H9 (cell line): ENCODE measurements at regions not wholly inside any gene's neighbourhood (a gene's known extent, or its start where the extent isn't known, plus 50 kb on each side); places are given as distances from the start of the nearest gene placed in this dataset.
A peak's percentile ranks its signal among the peaks of the same experiment; 100 is the strongest.

ENCODE experiments used
- DNase-seq: peaks from one replicate; pipeline ENCODE4 v3.0.0-alpha.2; 2017
- H2AFZ ChIP-seq: one replicate; pipeline ENCODE4 v1.6.1; 2013; ENCODE audit warnings: mild to moderate bottlenecking, low read length, control low read depth, moderate library complexity
- H2AK5ac ChIP-seq: 2 replicates; pipeline ENCODE4 v1.6.1; 2013; ENCODE audit warnings: low read length, control low read depth, mixed read lengths; ENCODE audit not compliant: insufficient read length
- H2BK120ac ChIP-seq: one replicate; pipeline ENCODE4 v1.6.1; 2013; ENCODE audit warnings: low read depth, mild to moderate bottlenecking, low read length, control low read depth, inconsistent platforms; ENCODE audit not compliant: poor library complexity, severe bottlenecking
- H2BK12ac ChIP-seq: 2 replicates; pipeline ENCODE4 v1.6.1; 2013; ENCODE audit warnings: low read length, control low read depth, mixed read lengths, low read depth; ENCODE audit not compliant: insufficient read length
- H2BK15ac ChIP-seq: 2 replicates; pipeline ENCODE4 v1.6.1; 2013; ENCODE audit warnings: low read depth, low read length, control low read depth
- H2BK20ac ChIP-seq: one replicate; pipeline ENCODE4 v1.6.1; 2013; ENCODE audit warnings: low read depth, mild to moderate bottlenecking, low read length, control low read depth, inconsistent platforms; ENCODE audit not compliant: poor library complexity, severe bottlenecking
- H2BK5ac ChIP-seq: 2 replicates; pipeline ENCODE4 v1.6.1; 2013; ENCODE audit warnings: low read length, control low read depth, mixed read lengths; ENCODE audit not compliant: insufficient read length
- H3K14ac ChIP-seq: 2 replicates; pipeline ENCODE4 v1.6.1; 2013; ENCODE audit warnings: low read length, control low read depth; ENCODE audit not compliant: insufficient read depth
- H3K18ac ChIP-seq: 2 replicates; pipeline ENCODE4 v1.6.1; 2013; ENCODE audit warnings: low read depth, mild to moderate bottlenecking, mixed read lengths, low read length, control low read depth; ENCODE audit not compliant: insufficient read length
- H3K23ac ChIP-seq: 2 replicates; pipeline ENCODE4 v1.6.1; 2013; ENCODE audit warnings: low read length, control low read depth, mixed read lengths, low read depth; ENCODE audit not compliant: insufficient read length
- H3K23me2 ChIP-seq: 2 replicates; pipeline ENCODE4 v1.6.1; 2013; ENCODE audit warnings: low read depth, mild to moderate bottlenecking, mixed read lengths, low read length, control low read depth; ENCODE audit not compliant: insufficient read length, poor library complexity, severe bottlenecking
- H3K27ac ChIP-seq: 2 replicates; pipeline ENCODE4 v1.5.1; 2013; ENCODE audit warnings: low read length, control low read depth, mixed read lengths, low read depth; ENCODE audit not compliant: insufficient read length
- H3K27me3 ChIP-seq: 2 replicates; pipeline ENCODE4 v1.6.1; 2013; ENCODE audit warnings: low read length, control low read depth, inconsistent platforms; ENCODE audit not compliant: insufficient read depth
- H3K4ac ChIP-seq: 2 replicates; pipeline ENCODE4 v1.6.1; 2013; ENCODE audit warnings: low read depth, mild to moderate bottlenecking, control low read depth, inconsistent platforms, low read length, moderate library complexity
- H3K4me1 ChIP-seq: 2 replicates; pipeline ENCODE4 v1.6.1; 2013; ENCODE audit warnings: low read length, control low read depth, inconsistent platforms; ENCODE audit not compliant: insufficient read depth
- H3K4me2 ChIP-seq: 2 replicates; pipeline ENCODE4 v1.6.1; 2013; ENCODE audit warnings: low read length, control low read depth, mixed read lengths; ENCODE audit not compliant: insufficient read length, insufficient read depth
- H3K56ac ChIP-seq: 2 replicates; pipeline ENCODE4 v1.6.1; 2013; ENCODE audit warnings: low read depth, mild to moderate bottlenecking, mixed read lengths, low read length, control low read depth; ENCODE audit not compliant: insufficient read length
- H3K79me1 ChIP-seq: 2 replicates; pipeline ENCODE4 v1.6.1; 2013; ENCODE audit warnings: low read depth, mild to moderate bottlenecking, moderate library complexity, low read length, control low read depth, inconsistent platforms; ENCODE audit not compliant: insufficient read depth, poor library complexity, severe bottlenecking
- H3K79me2 ChIP-seq: 2 replicates; pipeline ENCODE4 v1.6.1; 2013; ENCODE audit warnings: low read length, control low read depth, inconsistent platforms; ENCODE audit not compliant: insufficient read depth
- H3K9ac ChIP-seq: 2 replicates; pipeline ENCODE4 v1.6.1; 2013; ENCODE audit warnings: low read length, control low read depth, mixed read lengths; ENCODE audit not compliant: insufficient read length; ENCODE audit errors: extremely low read depth
- H3K9me3 ChIP-seq: one replicate; pipeline ENCODE4 v1.6.1; 2013; ENCODE audit warnings: low read depth, low read length, inconsistent platforms; ENCODE audit not compliant: control insufficient read depth
- H3T11ph ChIP-seq: one replicate; pipeline ENCODE4 v1.6.1; 2013; ENCODE audit warnings: mild to moderate bottlenecking, low read length, control low read depth, inconsistent platforms
- H4K20me1 ChIP-seq: one replicate; pipeline ENCODE4 v1.6.1; 2013; ENCODE audit not compliant: control insufficient read depth, insufficient read length, insufficient read depth
- H4K5ac ChIP-seq: 2 replicates; pipeline ENCODE4 v1.6.1; 2013; ENCODE audit warnings: low read depth, mild to moderate bottlenecking, mixed read lengths, low read length, control low read depth; ENCODE audit not compliant: insufficient read length
- H4K8ac ChIP-seq: replicated peaks from 2 replicates; pipeline ENCODE4 v1.6.1; 2013; ENCODE audit warnings: low read length, control low read depth, mixed read lengths, low read depth; ENCODE audit not compliant: insufficient read length
- H4K91ac ChIP-seq: 2 replicates; pipeline ENCODE4 v1.6.1; 2013; ENCODE audit warnings: low read depth, mild to moderate bottlenecking, moderate library complexity, mixed read lengths, low read length, control low read depth; ENCODE audit not compliant: insufficient read length
- H3K27ac Mint-ChIP-seq, 3 experiments: 2 replicates in 2 of 3; 3 replicates in 1 of 3; pipeline ENCODE4 v1.8.0; 2020 to 2021; ENCODE audit warnings: mixed read lengths in 3 of 3, mild to moderate bottlenecking in 1 of 3, moderate library complexity in 1 of 3
- H3K27me3 Mint-ChIP-seq: 2 replicates; pipeline ENCODE4 v1.8.0; 2021; ENCODE audit warnings: low read depth, mild to moderate bottlenecking, moderate library complexity, mixed read lengths
- H3K36me3 Mint-ChIP-seq, 3 experiments: 2 replicates in 2 of 3; 3 replicates in 1 of 3; pipeline ENCODE4 v1.8.0; 2020 to 2021; ENCODE audit warnings: low read depth in 3 of 3, mixed read lengths in 3 of 3; ENCODE audit not compliant: insufficient read depth in 1 of 3
- H3K4me1 Mint-ChIP-seq, 2 experiments: 2 replicates each; pipeline ENCODE4 v1.8.0; 2020; ENCODE audit warnings: mixed read lengths in 2 of 2
- H3K4me3 Mint-ChIP-seq, 2 experiments: 2 replicates in 1 of 2; 3 replicates in 1 of 2; pipeline ENCODE4 v1.8.0; 2020 to 2021; ENCODE audit warnings: mild to moderate bottlenecking in 2 of 2, mixed read lengths in 2 of 2, moderate library complexity in 1 of 2
- H3K9me3 Mint-ChIP-seq, 2 experiments: 2 replicates in 1 of 2; 3 replicates in 1 of 2; pipeline ENCODE4 v1.8.0; 2020; ENCODE audit warnings: mild to moderate bottlenecking in 2 of 2, mixed read lengths in 2 of 2, moderate library complexity in 1 of 2
- WGBS: extraction: QIAGEN DNeasy Blood & Tissue Kit; methylation state at CpG from one replicate; pipeline ENCODE4 v1.1.7; 2013; ENCODE audit warnings: missing lambda C conversion rate, low lambda C conversion rate, mixed read lengths; ENCODE audit not compliant: insufficient read length; ENCODE audit errors: extremely low coverage; 5-methylcytosine and 5-hydroxymethylcytosine counted together
- TF ChIP-seq, protein P1 (sequence below): fragments of 200-600 bp; sonication (generic); conservative IDR thresholded peaks from 3 replicates; pipeline ENCODE4 v1.8.0; 2021; ENCODE audit warnings: antibody characterized with exemption, mild to moderate bottlenecking

DNA sequence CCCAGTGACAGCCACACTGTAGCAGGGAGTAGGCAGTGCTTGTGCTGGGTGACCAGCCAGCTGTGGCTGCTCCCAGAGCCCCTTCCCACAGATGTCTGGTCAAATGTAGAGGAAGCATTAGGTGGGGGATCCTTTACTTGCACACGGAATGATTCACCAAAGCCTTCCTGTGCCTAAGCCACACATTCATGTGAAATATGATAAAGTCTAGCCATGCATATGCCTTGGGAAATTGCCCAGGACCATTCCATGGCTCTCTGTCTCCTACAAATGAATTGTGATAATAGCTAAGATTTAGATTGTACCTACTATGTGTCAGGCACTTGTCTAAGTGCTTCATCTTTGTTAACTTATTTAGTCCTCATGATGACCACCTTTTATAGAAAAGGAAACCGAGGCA is 217.5 kb upstream of the E2F8 start:
- TF ChIP-seq, protein P1, sequence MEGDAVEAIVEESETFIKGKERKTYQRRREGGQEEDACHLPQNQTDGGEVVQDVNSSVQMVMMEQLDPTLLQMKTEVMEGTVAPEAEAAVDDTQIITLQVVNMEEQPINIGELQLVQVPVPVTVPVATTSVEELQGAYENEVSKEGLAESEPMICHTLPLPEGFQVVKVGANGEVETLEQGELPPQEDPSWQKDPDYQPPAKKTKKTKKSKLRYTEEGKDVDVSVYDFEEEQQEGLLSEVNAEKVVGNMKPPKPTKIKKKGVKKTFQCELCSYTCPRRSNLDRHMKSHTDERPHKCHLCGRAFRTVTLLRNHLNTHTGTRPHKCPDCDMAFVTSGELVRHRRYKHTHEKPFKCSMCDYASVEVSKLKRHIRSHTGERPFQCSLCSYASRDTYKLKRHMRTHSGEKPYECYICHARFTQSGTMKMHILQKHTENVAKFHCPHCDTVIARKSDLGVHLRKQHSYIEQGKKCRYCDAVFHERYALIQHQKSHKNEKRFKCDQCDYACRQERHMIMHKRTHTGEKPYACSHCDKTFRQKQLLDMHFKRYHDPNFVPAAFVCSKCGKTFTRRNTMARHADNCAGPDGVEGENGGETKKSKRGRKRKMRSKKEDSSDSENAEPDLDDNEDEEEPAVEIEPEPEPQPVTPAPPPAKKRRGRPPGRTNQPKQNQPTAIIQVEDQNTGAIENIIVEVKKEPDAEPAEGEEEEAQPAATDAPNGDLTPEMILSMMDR: no peak
- Histone ChIP-seq H3K4ac (no peak overlapping the region), H2BK20ac (no peak overlapping the region), H2BK5ac (no peak overlapping the region), H3K18ac (no peak overlapping the region), H2BK120ac (no peak overlapping the region), H3K23me2 (no peaks in the 10 kb centered on the region), H3K27ac (no peak overlapping the region), H2AK5ac (no peak overlapping the region), H3K9ac (no peak overlapping the region), H3K79me1 (no peaks in the 10 kb centered on the region), H4K5ac (no peak overlapping the region), H3K79me2 (no peaks in the 10 kb centered on the region), H3K4me1 (peaks cover 14% of the 10 kb centered on the region), H4K20me1 (no peaks in the 10 kb centered on the region), H3K9me3 (no peaks in the 10 kb centered on the region), H3K23ac (no peak overlapping the region), H3K27me3 (no peaks in the 10 kb centered on the region), H2BK15ac (no peak overlapping the region), H4K91ac (no peak overlapping the region), H2AFZ (no peak overlapping the region), H3K56ac (no peak overlapping the region), H4K8ac (no peak overlapping the region), H2BK12ac (no peak overlapping the region), H3T11ph (no peak overlapping the region), H3K14ac (peak overlapping the region; percentile 65; the same call in 1 of the 2 replicates), H3K4me2 (no peak overlapping the region)
- H3K27me3 Mint-ChIP-seq: peaks cover 1% of the 10 kb centered on the region; the same call in 1 of the 2 replicates
- DNase-seq: no peak
- no CpG with 5 or more reads among the region's 2 CpGs for WGBS
- peaks cover 38 to 40% of the 10 kb centered on the region in 2 experiments for H3K4me1 Mint-ChIP-seq
- no peak overlapping the region for H3K4me3 Mint-ChIP-seq
- H3K9me3 Mint-ChIP-seq: no peaks in the 10 kb centered on the region; a peak in 1 of 5 replicates
- H3K27ac Mint-ChIP-seq: no peak overlapping the region
- H3K36me3 Mint-ChIP-seq: no peaks in the 10 kb centered on the region
